Activated T-cell treated with anti-CD3 and anti-CD28 coated beads for 1 hour (primary cell): ENCODE measurements at regions not wholly inside any gene's neighbourhood (a gene's known extent, or its start where the extent isn't known, plus 50 kb on each side); places are given as distances from the start of the nearest gene placed in this dataset.
A peak's percentile ranks its signal among the peaks of the same experiment; 100 is the strongest.
"Not testable (repeated sequence)": the region's sequence is repeated elsewhere in the genome, so short reads cannot be mapped to it uniquely, and the experiment has no call there.

Experiments used
- DNase-seq: peaks from one replicate; pipeline ENCODE4 v3.0.0-alpha.2; 2020; ENCODE audit warnings: low read depth

DNA sequence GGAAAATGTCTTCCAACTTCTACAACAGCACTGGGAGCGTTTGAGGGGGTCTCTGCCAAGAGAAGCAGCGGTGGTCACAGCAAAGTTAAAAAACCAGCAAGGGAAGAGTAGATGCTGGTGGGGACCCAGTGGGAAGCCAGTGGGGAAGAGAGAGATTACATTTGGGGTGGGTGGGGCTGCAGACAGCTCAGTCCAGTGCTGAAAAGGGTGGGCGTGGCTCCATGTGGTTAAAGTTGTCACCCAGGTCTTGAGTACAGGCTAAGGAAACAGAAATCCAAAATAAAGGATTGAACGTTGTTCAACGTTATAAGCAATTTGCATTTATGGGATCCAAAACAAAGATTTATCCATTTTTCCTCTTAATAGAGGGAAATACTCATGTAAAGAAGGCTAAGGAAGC, 106.3 kb upstream of the LY86 start:
- no peak for DNase-seq

DNA sequence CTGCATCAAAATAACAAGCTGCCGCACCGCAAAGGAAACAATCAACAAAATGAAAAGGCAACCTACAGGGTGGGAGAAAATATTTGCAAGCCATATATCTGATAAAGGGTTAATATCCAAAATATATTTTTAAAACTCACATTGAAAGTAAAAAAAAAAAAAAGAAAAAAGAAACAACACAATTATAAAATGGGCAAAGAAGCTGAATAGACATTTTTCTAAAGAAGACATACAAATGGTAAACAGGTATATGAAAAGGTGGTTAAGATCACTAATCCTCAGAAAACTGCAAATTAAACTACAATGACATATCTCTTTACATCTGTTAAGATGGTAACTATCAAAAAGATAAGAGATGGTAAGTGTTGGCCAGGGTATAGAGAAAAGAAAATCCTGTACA, 105.4 kb upstream of the LY86 start:
- no peak for DNase-seq

DNA sequence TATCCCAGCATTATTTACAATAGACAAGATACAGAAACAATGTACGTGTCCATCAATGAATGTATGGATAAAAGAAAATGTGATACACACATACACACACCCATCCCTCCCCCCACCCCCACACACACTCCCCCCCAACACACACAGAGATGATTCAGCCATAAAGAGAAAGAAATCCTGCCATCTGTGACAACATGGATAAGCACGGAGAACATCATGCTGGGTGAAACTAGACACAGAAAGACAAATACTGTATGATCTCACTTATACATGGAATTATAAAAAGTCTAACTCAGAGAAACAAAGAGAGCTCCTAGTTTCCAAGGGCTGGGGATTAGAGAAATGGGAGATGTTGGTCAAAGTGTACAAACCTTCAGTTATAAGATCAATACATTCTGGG, 104.8 kb upstream of the LY86 start:
- no peak for DNase-seq

- no peak for DNase-seq
These were observed 103.8 kb upstream of the LY86 start for GRCh38 chr6:6484681-6485080.

DNA sequence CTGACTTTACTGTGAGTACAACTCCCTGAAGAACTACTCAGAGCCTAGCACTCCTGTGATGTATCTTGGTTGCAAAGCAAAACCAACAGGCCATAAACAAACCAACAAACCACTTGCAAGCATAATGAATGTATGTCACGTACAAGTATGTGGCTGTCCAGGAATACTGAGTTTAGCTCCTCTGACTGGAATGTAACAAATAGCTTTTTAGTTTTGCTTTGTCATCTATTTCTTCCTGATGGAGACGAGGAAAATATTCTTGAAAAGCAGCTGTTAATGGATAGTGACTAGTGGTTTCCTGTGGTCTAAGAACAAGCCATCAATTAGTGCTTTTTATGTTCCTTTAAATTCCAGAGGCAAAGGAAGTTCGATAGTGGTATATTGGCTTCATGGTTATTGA, 101.9 kb upstream of the LY86 start:
- no peak for DNase-seq

GRCh38 chr6:6491761-6492160, 96.8 kb upstream of the LY86 start:
- no peak for DNase-seq

GRCh38 chr6:6492675-6493074, 95.8 kb upstream of the LY86 start:
- no peak for DNase-seq

GRCh38 chr6:6494139-6494538, 94.4 kb upstream of the LY86 start:
- not testable (repeated sequence) for DNase-seq

DNA sequence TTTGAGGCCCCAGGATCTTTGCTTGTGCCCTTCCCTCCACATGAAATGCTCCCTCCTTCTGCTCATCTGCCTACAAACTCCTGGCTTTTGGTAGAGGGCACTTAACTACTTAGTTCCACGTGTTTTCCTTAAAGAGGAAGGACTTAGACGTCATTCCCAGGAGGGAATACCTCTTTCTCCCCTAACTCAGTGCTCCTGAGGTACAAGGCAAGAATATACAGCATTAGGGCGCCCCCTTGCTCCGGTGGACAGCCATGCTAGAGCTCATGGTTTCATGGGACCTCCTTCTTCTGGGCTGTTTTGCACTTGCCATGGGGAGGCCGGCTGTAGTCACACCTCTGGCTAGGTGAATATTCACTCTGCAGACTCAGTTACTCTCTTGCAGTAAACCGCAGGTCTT, 93.8 kb upstream of the LY86 start:
- DNase-seq = peak; percentile 9

DNA sequence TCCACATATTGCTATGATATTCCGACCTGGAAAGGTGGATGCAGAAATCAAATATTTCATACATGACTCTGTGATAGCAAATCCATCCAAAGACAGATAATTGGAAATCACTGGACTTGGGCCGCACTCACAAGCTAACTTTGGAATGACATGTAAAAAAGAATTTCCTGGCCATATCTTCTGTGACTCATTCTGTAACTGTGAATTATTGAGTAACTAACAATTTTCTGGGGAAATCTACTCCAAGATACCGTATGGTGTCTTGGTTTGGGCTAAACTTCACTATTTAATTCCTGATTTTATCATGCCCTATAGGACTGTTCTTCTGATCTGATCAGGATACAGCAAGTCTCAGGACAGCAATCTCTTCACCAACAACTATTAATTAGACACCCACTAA, 92.7 kb upstream of the LY86 start:
- DNase-seq = no peak

DNA sequence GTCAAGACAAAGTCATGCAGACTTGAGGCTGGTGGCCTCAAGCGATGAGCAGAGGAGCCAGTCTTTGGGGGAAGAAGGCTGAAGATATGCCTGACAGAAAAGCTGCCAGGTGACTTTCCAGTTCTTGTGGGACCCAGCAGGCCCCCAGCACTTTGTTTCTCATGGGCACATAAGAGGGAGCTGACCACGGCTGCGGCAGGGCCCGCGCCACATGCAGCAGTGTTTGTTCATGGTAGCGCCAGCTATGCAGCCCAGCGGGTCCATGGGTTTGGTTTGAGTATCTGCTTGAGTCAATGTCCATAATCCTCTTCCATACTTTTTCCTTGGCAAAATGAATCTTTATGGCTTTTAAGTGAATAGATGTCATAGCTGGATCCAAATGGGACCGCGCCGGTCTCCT, 91.0 kb upstream of the LY86 start:
- no peak for DNase-seq

DNA sequence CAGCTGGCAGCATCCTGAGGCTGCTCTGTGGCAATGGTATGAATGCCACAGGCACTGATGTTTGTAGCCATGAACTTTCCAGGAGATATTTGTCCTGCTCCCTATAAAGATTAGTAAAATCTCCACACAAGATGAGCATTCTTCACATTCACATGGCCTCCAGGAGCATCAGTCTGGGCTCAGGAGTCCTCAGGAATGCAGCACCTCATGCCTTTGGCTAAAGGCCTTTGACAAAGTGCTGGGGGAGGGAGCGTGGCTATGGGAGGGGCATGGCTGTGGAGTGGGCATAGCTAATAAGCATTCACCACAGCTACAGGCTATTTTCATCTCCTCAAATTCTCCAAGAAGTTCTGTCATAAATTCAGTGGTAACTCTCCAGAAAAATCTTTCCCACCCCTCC, 90.5 kb upstream of the LY86 start:
- no peak for DNase-seq

DNA sequence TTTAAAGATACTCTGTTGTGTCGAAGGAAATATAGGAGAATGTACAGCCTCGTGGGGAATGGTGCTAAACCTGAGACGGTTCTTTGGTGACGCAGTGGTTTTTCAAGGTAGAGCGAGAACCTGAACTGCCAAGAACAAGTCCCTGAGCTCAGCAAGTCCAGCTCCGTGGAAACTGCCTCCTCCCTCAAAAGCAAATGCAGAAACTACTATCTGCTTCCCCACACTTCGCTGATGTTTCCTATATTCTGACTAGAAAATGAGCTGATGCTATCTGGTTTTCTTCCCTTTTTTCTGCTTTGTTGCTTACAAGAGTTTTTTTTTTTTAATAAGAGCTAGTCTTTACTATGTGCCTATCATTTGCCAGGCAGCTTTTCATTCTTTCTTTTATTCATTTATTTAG, 85.3 kb upstream of the LY86 start:
- DNase-seq = no peak

GRCh38 chr6:6505111-6505510, 83.4 kb upstream of the LY86 start:
- DNase-seq = no peak

- DNase-seq = no peak
These were observed 79.9 kb upstream of the LY86 start for GRCh38 chr6:6508643-6509042.

DNA sequence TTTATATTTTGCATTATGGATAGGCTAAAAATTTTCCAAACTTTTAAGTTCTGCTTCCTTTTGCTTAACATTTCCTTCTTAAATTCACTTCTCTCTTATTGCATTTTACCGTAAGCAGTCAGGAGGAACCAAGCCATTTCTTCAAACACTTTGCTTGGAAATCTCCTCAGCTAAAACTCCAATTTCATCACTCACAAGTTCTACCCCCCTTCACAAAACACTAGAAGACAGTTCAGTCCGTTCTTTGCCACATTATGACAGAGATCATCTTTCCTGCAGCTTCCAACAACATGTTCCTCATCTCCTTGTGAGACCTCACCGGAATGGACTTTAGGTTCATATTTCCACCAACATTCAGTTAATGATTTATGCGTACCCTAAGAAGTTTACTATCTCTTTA, 79.2 kb upstream of the LY86 start:
- DNase-seq = no peak

DNA sequence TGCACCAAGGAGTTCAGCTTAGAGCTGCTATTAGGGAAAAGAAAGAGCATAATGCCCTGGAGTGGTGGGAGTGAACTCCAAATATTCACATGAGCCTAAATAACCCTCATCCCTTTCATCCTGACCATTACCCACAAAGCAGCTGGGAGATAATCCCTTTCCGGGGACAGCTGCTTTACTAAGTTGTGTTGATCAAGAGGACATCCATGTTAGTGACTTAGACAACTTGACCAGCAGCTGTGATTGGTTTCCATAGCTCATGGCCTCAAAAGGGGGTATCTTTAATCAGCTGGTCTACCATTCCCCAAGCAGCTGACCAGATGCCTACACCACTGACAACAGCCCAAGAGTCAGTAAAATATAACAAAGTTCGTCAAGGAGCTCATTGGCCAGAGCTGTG, 75.8 kb upstream of the LY86 start:
- DNase-seq = no peak

GRCh38 chr6:6515691-6516607, 72.6 kb upstream of the LY86 start:
- DNase-seq = no peak

DNA sequence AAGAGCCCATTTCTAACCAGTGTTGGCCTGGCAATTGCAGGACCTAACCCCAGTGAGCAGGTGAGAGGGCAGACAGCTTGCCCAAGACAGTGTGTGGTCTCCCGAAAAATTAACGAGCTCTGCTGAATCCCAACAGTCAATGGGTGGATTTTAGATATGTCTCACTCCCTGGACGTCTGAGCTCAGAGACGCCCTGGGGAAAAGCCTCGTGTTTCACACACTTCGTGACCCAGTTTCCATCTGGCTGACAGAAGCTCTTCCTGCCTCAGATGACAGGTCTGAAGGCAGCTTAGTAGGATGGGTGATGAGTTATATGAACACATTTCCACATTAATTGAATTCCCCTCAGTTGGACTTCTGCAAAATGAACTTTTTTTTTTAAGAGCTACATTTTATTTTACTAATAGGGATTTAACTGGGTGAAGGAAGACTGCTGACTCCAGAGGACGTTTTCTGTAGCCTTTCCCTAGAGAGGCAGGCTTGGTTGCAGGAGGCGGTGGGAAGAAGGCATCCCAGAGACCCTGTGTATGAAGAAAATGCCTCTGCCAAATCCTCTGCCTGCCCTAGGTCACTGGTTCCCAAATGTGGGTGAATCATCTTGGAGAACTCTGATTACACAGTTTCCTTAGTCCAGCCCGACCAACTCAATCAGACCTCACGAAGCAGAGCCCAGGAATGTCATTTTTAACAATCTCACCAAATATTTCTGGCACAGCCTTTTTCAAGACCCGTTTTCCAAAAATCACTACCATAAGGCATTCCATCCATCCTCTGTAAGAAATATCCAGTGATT, 71.7 kb upstream of the LY86 start:
- DNase-seq = no peak

- no peak for DNase-seq
These were observed 69.7 kb upstream of the LY86 start for GRCh38 chr6:6518631-6519427.

- DNase-seq = no peak
These were observed 66.5 kb upstream of the LY86 start for GRCh38 chr6:6521961-6522482.

DNA sequence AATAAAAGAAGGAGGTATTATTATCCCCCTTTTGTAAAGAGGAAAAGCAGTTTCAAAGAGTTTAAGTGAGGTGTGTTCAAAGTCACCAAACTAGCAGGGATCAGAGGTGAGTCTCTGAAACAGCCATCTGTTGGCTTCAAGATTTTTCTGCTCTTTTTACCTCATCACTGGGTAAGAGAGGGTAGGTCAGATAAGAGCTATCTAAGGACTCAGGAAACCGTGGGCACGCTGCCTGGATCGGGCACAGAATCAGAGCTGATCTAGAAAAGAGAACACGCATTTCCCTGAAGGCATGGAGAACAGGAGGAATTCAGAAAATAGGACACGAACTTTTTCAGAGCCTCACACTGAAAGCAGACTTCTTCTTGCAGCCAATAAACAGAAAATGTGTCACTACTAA, 65.8 kb upstream of the LY86 start:
- DNase-seq = no peak
